Astrocyte (in vitro differentiated cells and primary cell): ENCODE measurements at regions not wholly inside any gene's neighbourhood (a gene's known extent, or its start where the extent isn't known, plus 50 kb on each side); places are given as distances from the start of the nearest gene placed in this dataset.
"Not testable (repeated sequence)": the region's sequence is repeated elsewhere in the genome, so short reads cannot be mapped to it uniquely, and the experiment has no call there.

Source experiments
- DNase-seq: peaks from one replicate; pipeline ENCODE4 v3.0.0-alpha.2; 2010; ENCODE audit warnings: low read depth
- FAIRE-seq: peaks from 2 replicates; lab custom pipeline; 2011; peaks lifted over from hg19 to GRCh38; lab: Jason Lieb, UNC
- H2AFZ ChIP-seq: 2 replicates; pipeline ENCODE4 v1.6.0; 2012; ENCODE audit warnings: low read depth, low read length, inconsistent platforms
- H3K27ac ChIP-seq: 2 replicates; pipeline ENCODE4 v1.5.1; 2011; ENCODE audit warnings: low read depth, low read length, inconsistent platforms
- H3K27me3 ChIP-seq: 2 replicates; pipeline ENCODE4 v1.6.0; 2011; ENCODE audit warnings: low read length, inconsistent platforms; ENCODE audit not compliant: insufficient read depth
- H3K36me3 ChIP-seq: 2 replicates; pipeline ENCODE4 v1.5.1; 2011; ENCODE audit warnings: low read length, inconsistent platforms; ENCODE audit not compliant: insufficient read depth
- H3K4me1 ChIP-seq: 2 replicates; pipeline ENCODE4 v1.5.1; 2011; ENCODE audit warnings: low read length, inconsistent platforms; ENCODE audit not compliant: insufficient read depth
- H3K4me2 ChIP-seq: 2 replicates; pipeline ENCODE4 v1.6.0; 2012; ENCODE audit warnings: low read length, inconsistent platforms
- H3K4me3 ChIP-seq: 2 replicates; pipeline ENCODE4 v1.5.1; 2011; ENCODE audit warnings: low read depth, mild to moderate bottlenecking, low read length, inconsistent platforms; ENCODE audit not compliant: insufficient read depth
- H3K79me2 ChIP-seq: 2 replicates; pipeline ENCODE4 v1.6.0; 2012; ENCODE audit warnings: mild to moderate bottlenecking, low read length, inconsistent platforms; ENCODE audit not compliant: insufficient read depth
- H3K9ac ChIP-seq: 2 replicates; pipeline ENCODE4 v1.6.0; 2012; ENCODE audit warnings: mild to moderate bottlenecking, low read length, inconsistent platforms
- H3K9me3 ChIP-seq: 2 replicates; pipeline ENCODE4 v1.5.1; 2012; ENCODE audit warnings: low read depth, mild to moderate bottlenecking, low read length, inconsistent platforms; ENCODE audit not compliant: insufficient read depth
- H4K20me1 ChIP-seq: 2 replicates; pipeline ENCODE4 v1.6.0; 2012; ENCODE audit warnings: low read length, inconsistent platforms; ENCODE audit not compliant: insufficient read depth
- H3K27ac Mint-ChIP-seq: one replicate; pipeline ENCODE4 v1.8.0; 2021; ENCODE audit warnings: mild to moderate bottlenecking, mixed read lengths; ENCODE audit not compliant: unreplicated experiment
- H3K27me3 Mint-ChIP-seq: one replicate; pipeline ENCODE4 v1.8.0; 2021; ENCODE audit warnings: low read depth, mixed read lengths; ENCODE audit not compliant: unreplicated experiment
- H3K36me3 Mint-ChIP-seq: one replicate; pipeline ENCODE4 v1.8.0; 2021; ENCODE audit warnings: low read depth, mixed read lengths; ENCODE audit not compliant: unreplicated experiment
- H3K4me1 Mint-ChIP-seq: one replicate; pipeline ENCODE4 v1.8.0; 2021; ENCODE audit warnings: low read depth, mixed read lengths; ENCODE audit not compliant: unreplicated experiment
- H3K4me3 Mint-ChIP-seq: one replicate; pipeline ENCODE4 v1.8.0; 2021; ENCODE audit warnings: mild to moderate bottlenecking, moderate library complexity, mixed read lengths; ENCODE audit not compliant: unreplicated experiment
- H3K9me3 Mint-ChIP-seq: one replicate; pipeline ENCODE4 v1.8.0; 2021; ENCODE audit warnings: mild to moderate bottlenecking, mixed read lengths; ENCODE audit not compliant: unreplicated experiment
- CTCF ChIP-seq: IDR thresholded peaks from 2 replicates; pipeline ENCODE4 v1.5.1; 2011; ENCODE audit warnings: low read depth, mild to moderate bottlenecking, inconsistent platforms, low read length, moderate library complexity; ENCODE audit not compliant: insufficient read depth
- EZH2 ChIP-seq: IDR thresholded peaks from 2 replicates; pipeline ENCODE4 v1.6.1; 2012; ENCODE audit warnings: mild to moderate bottlenecking, low read length, inconsistent platforms; ENCODE audit not compliant: insufficient read depth

GRCh38 chr16:58883131-58883530 is 149.0 kb upstream of the GOT2 start:
- Histone ChIP-seq H3K36me3 (no peaks in the 10 kb centered on the region), H3K4me2 (no peak overlapping the region), H3K27ac (no peak overlapping the region), H3K27me3 (no peaks in the 10 kb centered on the region), H3K79me2 (no peaks in the 10 kb centered on the region), H3K4me3 (no peak overlapping the region), H3K9me3 (no peaks in the 10 kb centered on the region), H4K20me1 (no peaks in the 10 kb centered on the region), H3K9ac (no peak overlapping the region), H2AFZ (no peak overlapping the region), H3K4me1 (no peaks in the 10 kb centered on the region)
- Mint-ChIP-seq H3K27ac (no peak overlapping the region), H3K9me3 (peaks cover 13% of the 10 kb centered on the region), H3K4me3 (no peak overlapping the region), H3K27me3 (no peaks in the 10 kb centered on the region), H3K4me1 (peaks cover 3% of the 10 kb centered on the region), H3K36me3 (no peaks in the 10 kb centered on the region)
- no peak for TF ChIP-seq CTCF
- no peak for TF ChIP-seq EZH2
- DNase-seq (no peak), FAIRE-seq (no peak)

GRCh38 chr16:58882292-58882691 is 148.2 kb upstream of the GOT2 start:
- H3K9me3 ChIP-seq = no peaks in the 10 kb centered on the region
- H3K4me2 ChIP-seq = no peak overlapping the region
- H4K20me1 ChIP-seq = no peaks in the 10 kb centered on the region
- H3K4me3 ChIP-seq = no peak overlapping the region
- TF ChIP-seq CTCF (no peak), EZH2 (no peak)
- no peak overlapping the region for H3K4me3 Mint-ChIP-seq
- H3K36me3 Mint-ChIP-seq = no peaks in the 10 kb centered on the region
- H3K27me3 ChIP-seq = no peaks in the 10 kb centered on the region
- H3K79me2 ChIP-seq = no peaks in the 10 kb centered on the region
- H3K4me1 Mint-ChIP-seq = peaks cover 3% of the 10 kb centered on the region
- no peak overlapping the region for H3K27ac Mint-ChIP-seq
- H3K27ac ChIP-seq = no peak overlapping the region
- no peaks in the 10 kb centered on the region for H3K36me3 ChIP-seq
- no peaks in the 10 kb centered on the region for H3K27me3 Mint-ChIP-seq
- DNase-seq (no peak), FAIRE-seq (no peak)
- peaks cover 17% of the 10 kb centered on the region for H3K9me3 Mint-ChIP-seq
- no peaks in the 10 kb centered on the region for H3K4me1 ChIP-seq
- H3K9ac ChIP-seq = no peak overlapping the region
- H2AFZ ChIP-seq = no peak overlapping the region

GRCh38 chr16:58878641-58879040 is 144.5 kb upstream of the GOT2 start:
- H3K36me3 Mint-ChIP-seq, H3K4me1 ChIP-seq, DNase-seq, FAIRE-seq, H3K4me2 ChIP-seq, H3K9me3 ChIP-seq, H4K20me1 ChIP-seq, H3K79me2 ChIP-seq, H3K27ac Mint-ChIP-seq, H3K27me3 Mint-ChIP-seq, H3K27ac ChIP-seq, H3K4me3 Mint-ChIP-seq, H3K36me3 ChIP-seq, H2AFZ ChIP-seq, H3K4me3 ChIP-seq, H3K9ac ChIP-seq, H3K27me3 ChIP-seq, H3K4me1 Mint-ChIP-seq: not testable (repeated sequence)
- H3K9me3 Mint-ChIP-seq = peaks cover 24% of the 10 kb centered on the region
